GM23338 (cell line): ENCODE measurements at regions not wholly inside any gene's neighbourhood (a gene's known extent, or its start where the extent isn't known, plus 50 kb on each side); places are given as distances from the start of the nearest gene placed in this dataset.

ENCODE experiments used
- ATAC-seq: fragments of 200-7000 bp; cut with Tn5 transposase; 3 replicates; pipeline ENCODE4 v1.9.1; 2020
- DNase-seq: peaks from one replicate; pipeline ENCODE4 v3.0.0-alpha.2; 2015; ENCODE audit warnings: low spot score
- H2AFZ ChIP-seq: fragments of 200-600 bp; sonication (generic); 2 replicates; pipeline ENCODE4 v1.8.0; 2016; ENCODE audit warnings: antibody characterized with exemption, mild to moderate bottlenecking, moderate library complexity
- H3F3A ChIP-seq: fragments of 200-600 bp; sonication (generic); replicated peaks from 2 replicates; pipeline ENCODE4 v1.8.0; 2017; ENCODE audit warnings: antibody characterized with exemption, mixed run types, low read depth
- H3K27ac ChIP-seq: fragments of 200-600 bp; sonication (generic); 2 replicates; pipeline ENCODE4 v1.6.1; 2016; ENCODE audit warnings: low read depth
- H3K27me3 ChIP-seq: fragments of 200-600 bp; sonication (generic); 2 replicates; pipeline ENCODE4 v1.8.0; 2016; ENCODE audit warnings: mild to moderate bottlenecking, mixed run types, moderate library complexity; ENCODE audit not compliant: insufficient read depth
- H3K36me3 ChIP-seq: fragments of 200-600 bp; sonication (generic); 2 replicates; pipeline ENCODE4 v1.8.0; 2016; ENCODE audit warnings: mild to moderate bottlenecking; ENCODE audit not compliant: insufficient read depth
- H3K4me1 ChIP-seq: fragments of 200-600 bp; sonication (generic); 2 replicates; pipeline ENCODE4 v1.8.0; 2016; ENCODE audit warnings: mild to moderate bottlenecking, moderate library complexity; ENCODE audit not compliant: insufficient read depth
- H3K4me2 ChIP-seq: fragments of 200-600 bp; sonication (generic); 2 replicates; pipeline ENCODE4 v1.7.1; 2017; ENCODE audit warnings: mixed run types
- H3K4me3 ChIP-seq: fragments of 200-600 bp; sonication (generic); 2 replicates; pipeline ENCODE4 v1.6.1; 2016; ENCODE audit warnings: mixed run types
- H3K79me2 ChIP-seq: fragments of 200-600 bp; sonication (generic); replicated peaks from 2 replicates; pipeline ENCODE4 v1.8.0; 2017; ENCODE audit warnings: mild to moderate bottlenecking; ENCODE audit not compliant: insufficient read depth
- H3K9me2 ChIP-seq: fragments of 200-600 bp; sonication (generic); 2 replicates; pipeline ENCODE4 v1.8.0; 2017; ENCODE audit not compliant: insufficient read depth
- H4K20me1 ChIP-seq: fragments of 200-600 bp; sonication (generic); replicated peaks from 2 replicates; pipeline ENCODE4 v1.8.0; 2017; ENCODE audit warnings: mild to moderate bottlenecking; ENCODE audit not compliant: insufficient read depth
- H3K27ac Mint-ChIP-seq: 2 replicates; pipeline ENCODE4 v1.8.0; 2020; ENCODE audit warnings: inconsistent platforms, mild to moderate bottlenecking, moderate library complexity, mixed read lengths
- H3K27me3 Mint-ChIP-seq: 3 replicates; pipeline ENCODE4 v1.8.0; 2022; ENCODE audit warnings: low read depth, mild to moderate bottlenecking, moderate library complexity, mixed read lengths, inconsistent platforms; ENCODE audit not compliant: insufficient read depth, poor library complexity
- H3K36me3 Mint-ChIP-seq: 3 replicates; pipeline ENCODE4 v1.8.0; 2021; ENCODE audit warnings: low read depth, mild to moderate bottlenecking, inconsistent platforms, moderate library complexity, mixed read lengths
- H3K4me1 Mint-ChIP-seq: 3 replicates; pipeline ENCODE4 v1.8.0; 2020; ENCODE audit warnings: mild to moderate bottlenecking, inconsistent platforms, mixed read lengths
- H3K4me3 Mint-ChIP-seq: 3 replicates; pipeline ENCODE4 v1.8.0; 2021; ENCODE audit warnings: moderate library complexity, mild to moderate bottlenecking, inconsistent platforms, mixed read lengths
- H3K9me3 Mint-ChIP-seq: 3 replicates; pipeline ENCODE4 v1.8.0; 2020; ENCODE audit warnings: moderate library complexity, mild to moderate bottlenecking, inconsistent platforms, mixed read lengths
- EZH2 ChIP-seq: fragments of 200-600 bp; sonication (generic); IDR thresholded peaks from one replicate; pipeline ENCODE4 v1.8.0; 2017; ENCODE audit warnings: antibody characterized with exemption, mild to moderate bottlenecking, low read depth; ENCODE audit not compliant: unreplicated experiment
- JUNB ChIP-seq: IDR thresholded peaks from one replicate; pipeline ENCODE4 v1.6.1; 2016; ENCODE audit warnings: antibody characterized with exemption; ENCODE audit not compliant: unreplicated experiment
- NANOG ChIP-seq: IDR thresholded peaks from 2 replicates; pipeline ENCODE4 v1.6.1; 2016; ENCODE audit warnings: antibody characterized with exemption, borderline replicate concordance
- POLR2AphosphoS5 ChIP-seq: IDR thresholded peaks from 2 replicates; pipeline ENCODE4 v1.6.1; 2016; ENCODE audit warnings: antibody characterized with exemption, low read depth
- STAT1 ChIP-seq: IDR thresholded peaks from one replicate; pipeline ENCODE4 v1.6.1; 2016; ENCODE audit warnings: antibody characterized with exemption; ENCODE audit not compliant: unreplicated experiment
- ZNF331 ChIP-seq: fragments of 250-450 bp; sonication (Bioruptor Pico); IDR thresholded peaks from 2 replicates; pipeline ENCODE4 v1.5.0; 2020; ENCODE audit warnings: low read depth, mild to moderate bottlenecking, moderate library complexity
- TF ChIP-seq, protein P1 (sequence below): IDR thresholded peaks from 2 replicates; pipeline ENCODE4 v1.6.1; 2016; ENCODE audit warnings: antibody characterized with exemption
- TF ChIP-seq, protein P2 (sequence below), 2 experiments: fragments of 200-600 bp in 1 of 2; sonication (generic) in 1 of 2; conservative IDR thresholded peaks; 2 replicates each; pipeline versions ENCODE4 v1.5.1 to v1.6.1; 2016 to 2017; ENCODE audit warnings: antibody characterized with exemption in 2 of 2, low read depth in 2 of 2, mild to moderate bottlenecking in 2 of 2, moderate library complexity in 1 of 2
- TF ChIP-seq, protein P3 (sequence below): fragments of 250-450 bp; sonication (Bioruptor Pico); IDR thresholded peaks from 2 replicates; pipeline ENCODE4 v1.5.0; 2020; ENCODE audit warnings: mild to moderate bottlenecking, moderate library complexity

DNA sequence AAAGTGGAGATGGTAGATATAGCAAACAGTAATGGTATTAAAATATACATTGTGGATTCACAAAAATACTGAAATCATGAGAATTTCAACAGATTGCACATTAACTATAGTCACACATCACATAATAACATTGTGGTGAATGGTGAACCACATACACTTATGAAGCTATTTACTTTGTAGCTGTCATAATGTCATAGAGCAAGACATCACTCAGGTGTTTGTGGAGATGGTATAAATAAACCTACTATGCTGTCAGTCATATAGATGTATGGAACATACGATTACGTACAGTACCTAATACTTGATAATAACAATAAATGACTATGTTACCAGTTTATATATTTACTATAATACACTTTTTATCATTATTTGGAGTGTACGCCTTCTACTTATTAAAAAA, 1416.0 kb upstream of the ALCAM start (continued):
- TF ChIP-seq, protein P1, sequence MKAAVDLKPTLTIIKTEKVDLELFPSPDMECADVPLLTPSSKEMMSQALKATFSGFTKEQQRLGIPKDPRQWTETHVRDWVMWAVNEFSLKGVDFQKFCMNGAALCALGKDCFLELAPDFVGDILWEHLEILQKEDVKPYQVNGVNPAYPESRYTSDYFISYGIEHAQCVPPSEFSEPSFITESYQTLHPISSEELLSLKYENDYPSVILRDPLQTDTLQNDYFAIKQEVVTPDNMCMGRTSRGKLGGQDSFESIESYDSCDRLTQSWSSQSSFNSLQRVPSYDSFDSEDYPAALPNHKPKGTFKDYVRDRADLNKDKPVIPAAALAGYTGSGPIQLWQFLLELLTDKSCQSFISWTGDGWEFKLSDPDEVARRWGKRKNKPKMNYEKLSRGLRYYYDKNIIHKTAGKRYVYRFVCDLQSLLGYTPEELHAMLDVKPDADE: no peak
- TF ChIP-seq, protein P2, sequence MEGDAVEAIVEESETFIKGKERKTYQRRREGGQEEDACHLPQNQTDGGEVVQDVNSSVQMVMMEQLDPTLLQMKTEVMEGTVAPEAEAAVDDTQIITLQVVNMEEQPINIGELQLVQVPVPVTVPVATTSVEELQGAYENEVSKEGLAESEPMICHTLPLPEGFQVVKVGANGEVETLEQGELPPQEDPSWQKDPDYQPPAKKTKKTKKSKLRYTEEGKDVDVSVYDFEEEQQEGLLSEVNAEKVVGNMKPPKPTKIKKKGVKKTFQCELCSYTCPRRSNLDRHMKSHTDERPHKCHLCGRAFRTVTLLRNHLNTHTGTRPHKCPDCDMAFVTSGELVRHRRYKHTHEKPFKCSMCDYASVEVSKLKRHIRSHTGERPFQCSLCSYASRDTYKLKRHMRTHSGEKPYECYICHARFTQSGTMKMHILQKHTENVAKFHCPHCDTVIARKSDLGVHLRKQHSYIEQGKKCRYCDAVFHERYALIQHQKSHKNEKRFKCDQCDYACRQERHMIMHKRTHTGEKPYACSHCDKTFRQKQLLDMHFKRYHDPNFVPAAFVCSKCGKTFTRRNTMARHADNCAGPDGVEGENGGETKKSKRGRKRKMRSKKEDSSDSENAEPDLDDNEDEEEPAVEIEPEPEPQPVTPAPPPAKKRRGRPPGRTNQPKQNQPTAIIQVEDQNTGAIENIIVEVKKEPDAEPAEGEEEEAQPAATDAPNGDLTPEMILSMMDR (conservative IDR thresholded peaks at IDR 0.05; ENCODE audit: low read depth in 2 of 2): no peak
- no peak for TF ChIP-seq ZNF331 (CRISPR knock-in tag)
- TF ChIP-seq EZH2: no peak

DNA sequence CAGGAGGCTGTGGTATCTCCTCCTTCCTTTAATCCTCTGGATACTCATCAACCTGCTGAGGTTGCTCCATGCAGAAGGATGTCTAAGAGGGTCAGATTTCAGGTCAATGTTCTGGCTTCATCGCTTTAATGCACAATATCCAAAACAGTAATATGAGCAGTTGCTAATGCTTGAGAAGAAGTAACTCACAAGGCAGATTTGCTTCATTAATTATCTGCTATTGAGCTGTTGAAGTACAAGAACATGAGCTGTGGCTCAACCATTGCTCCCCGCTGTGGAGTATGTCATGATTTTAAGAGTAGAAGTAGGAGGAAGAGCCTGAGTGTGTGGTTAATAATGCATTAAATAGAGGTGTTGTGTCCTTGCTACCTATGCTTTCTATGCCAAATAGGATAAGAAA, 1412.9 kb upstream of the ALCAM start:
- Histone ChIP-seq H3K4me2 (no peak overlapping the region), H3K79me2 (no peaks in the 10 kb centered on the region), H3K4me3 (no peak overlapping the region), H3K36me3 (no peaks in the 10 kb centered on the region), H3K4me1 (no peaks in the 10 kb centered on the region), H3K27ac (no peak overlapping the region), H4K20me1 (no peaks in the 10 kb centered on the region), H3K27me3 (no peaks in the 10 kb centered on the region), H2AFZ (no peak overlapping the region), H3F3A (no peaks in the 10 kb centered on the region), H3K9me2 (no peaks in the 10 kb centered on the region)
- H3K9me3 Mint-ChIP-seq: no peaks in the 10 kb centered on the region
- DNase-seq: no peak
- TF ChIP-seq POLR2AphosphoS5 (no peak), NANOG (no peak), EZH2 (no peak), JUNB (no peak), STAT1 (no peak)
- TF ChIP-seq, protein P3, sequence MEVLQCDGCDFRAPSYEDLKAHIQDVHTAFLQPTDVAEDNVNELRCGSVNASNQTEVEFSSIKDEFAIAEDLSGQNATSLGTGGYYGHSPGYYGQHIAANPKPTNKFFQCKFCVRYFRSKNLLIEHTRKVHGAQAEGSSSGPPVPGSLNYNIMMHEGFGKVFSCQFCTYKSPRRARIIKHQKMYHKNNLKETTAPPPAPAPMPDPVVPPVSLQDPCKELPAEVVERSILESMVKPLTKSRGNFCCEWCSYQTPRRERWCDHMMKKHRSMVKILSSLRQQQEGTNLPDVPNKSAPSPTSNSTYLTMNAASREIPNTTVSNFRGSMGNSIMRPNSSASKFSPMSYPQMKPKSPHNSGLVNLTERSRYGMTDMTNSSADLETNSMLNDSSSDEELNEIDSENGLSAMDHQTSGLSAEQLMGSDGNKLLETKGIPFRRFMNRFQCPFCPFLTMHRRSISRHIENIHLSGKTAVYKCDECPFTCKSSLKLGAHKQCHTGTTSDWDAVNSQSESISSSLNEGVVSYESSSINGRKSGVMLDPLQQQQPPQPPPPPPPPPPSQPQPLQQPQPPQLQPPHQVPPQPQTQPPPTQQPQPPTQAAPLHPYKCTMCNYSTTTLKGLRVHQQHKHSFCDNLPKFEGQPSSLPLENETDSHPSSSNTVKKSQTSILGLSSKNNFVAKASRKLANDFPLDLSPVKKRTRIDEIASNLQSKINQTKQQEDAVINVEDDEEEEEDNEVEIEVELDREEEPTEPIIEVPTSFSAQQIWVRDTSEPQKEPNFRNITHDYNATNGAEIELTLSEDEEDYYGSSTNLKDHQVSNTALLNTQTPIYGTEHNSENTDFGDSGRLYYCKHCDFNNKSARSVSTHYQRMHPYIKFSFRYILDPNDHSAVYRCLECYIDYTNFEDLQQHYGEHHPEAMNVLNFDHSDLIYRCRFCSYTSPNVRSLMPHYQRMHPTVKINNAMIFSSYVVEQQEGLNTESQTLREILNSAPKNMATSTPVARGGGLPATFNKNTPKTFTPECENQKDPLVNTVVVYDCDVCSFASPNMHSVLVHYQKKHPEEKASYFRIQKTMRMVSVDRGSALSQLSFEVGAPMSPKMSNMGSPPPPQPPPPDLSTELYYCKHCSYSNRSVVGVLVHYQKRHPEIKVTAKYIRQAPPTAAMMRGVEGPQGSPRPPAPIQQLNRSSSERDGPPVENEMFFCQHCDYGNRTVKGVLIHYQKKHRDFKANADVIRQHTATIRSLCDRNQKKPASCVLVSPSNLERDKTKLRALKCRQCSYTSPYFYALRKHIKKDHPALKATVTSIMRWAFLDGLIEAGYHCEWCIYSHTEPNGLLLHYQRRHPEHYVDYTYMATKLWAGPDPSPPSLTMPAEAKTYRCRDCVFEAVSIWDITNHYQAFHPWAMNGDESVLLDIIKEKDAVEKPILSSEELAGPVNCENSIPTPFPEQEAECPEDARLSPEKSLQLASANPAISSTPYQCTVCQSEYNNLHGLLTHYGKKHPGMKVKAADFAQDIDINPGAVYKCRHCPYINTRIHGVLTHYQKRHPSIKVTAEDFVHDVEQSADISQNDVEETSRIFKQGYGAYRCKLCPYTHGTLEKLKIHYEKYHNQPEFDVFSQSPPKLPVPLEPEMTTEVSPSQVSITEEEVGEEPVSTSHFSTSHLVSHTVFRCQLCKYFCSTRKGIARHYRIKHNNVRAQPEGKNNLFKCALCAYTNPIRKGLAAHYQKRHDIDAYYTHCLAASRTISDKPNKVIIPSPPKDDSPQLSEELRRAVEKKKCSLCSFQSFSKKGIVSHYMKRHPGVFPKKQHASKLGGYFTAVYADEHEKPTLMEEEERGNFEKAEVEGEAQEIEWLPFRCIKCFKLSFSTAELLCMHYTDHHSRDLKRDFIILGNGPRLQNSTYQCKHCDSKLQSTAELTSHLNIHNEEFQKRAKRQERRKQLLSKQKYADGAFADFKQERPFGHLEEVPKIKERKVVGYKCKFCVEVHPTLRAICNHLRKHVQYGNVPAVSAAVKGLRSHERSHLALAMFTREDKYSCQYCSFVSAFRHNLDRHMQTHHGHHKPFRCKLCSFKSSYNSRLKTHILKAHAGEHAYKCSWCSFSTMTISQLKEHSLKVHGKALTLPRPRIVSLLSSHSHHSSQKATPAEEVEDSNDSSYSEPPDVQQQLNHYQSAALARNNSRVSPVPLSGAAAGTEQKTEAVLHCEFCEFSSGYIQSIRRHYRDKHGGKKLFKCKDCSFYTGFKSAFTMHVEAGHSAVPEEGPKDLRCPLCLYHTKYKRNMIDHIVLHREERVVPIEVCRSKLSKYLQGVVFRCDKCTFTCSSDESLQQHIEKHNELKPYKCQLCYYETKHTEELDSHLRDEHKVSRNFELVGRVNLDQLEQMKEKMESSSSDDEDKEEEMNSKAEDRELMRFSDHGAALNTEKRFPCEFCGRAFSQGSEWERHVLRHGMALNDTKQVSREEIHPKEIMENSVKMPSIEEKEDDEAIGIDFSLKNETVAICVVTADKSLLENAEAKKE (CRISPR knock-in tag): no peak
- peaks cover 3% of the 10 kb centered on the region; the same call in 1 of the 3 replicates for H3K4me1 Mint-ChIP-seq
- H3K4me3 Mint-ChIP-seq: no peak overlapping the region
- ATAC-seq: no peak
- H3K36me3 Mint-ChIP-seq: no peaks in the 10 kb centered on the region
- H3K27me3 Mint-ChIP-seq: no peaks in the 10 kb centered on the region
- H3K27ac Mint-ChIP-seq: no peak overlapping the region
